HG03442 (cell line): ENCODE measurements at regions not wholly inside any gene's neighbourhood (a gene's known extent, or its start where the extent isn't known, plus 50 kb on each side); places are given as distances from the start of the nearest gene placed in this dataset.
"Not testable (repeated sequence)": the region's sequence is repeated elsewhere in the genome, so short reads cannot be mapped to it uniquely, and the experiment has no call there.

ENCODE experiments used
- ATAC-seq: cut with Tn5 transposase; IDR thresholded peaks from one replicate; pipeline ENCODE4 v1.9.1; 2021; ENCODE audit warnings: mild to moderate bottlenecking, moderate library complexity; ENCODE audit not compliant: unreplicated experiment

DNA sequence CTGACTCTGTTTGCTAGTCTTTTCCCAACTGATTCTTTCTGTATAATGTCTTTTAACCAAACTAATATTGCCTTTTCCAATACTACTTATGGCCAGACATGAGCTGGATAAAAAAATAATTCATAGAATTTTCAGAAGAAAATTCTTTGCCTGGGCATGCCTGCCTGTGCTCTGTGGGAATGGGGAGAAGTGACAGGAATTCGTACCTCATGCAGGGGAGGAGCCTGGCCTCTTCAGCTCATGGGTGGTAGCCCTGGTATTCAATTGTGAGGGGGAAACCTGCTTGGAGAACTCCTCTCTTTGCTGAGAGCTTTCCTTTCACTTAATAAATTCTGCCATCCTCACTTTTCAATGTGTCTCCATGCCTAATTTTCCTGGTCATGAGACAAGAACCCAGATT lies 928.8 kb downstream of the FAM181B start:
- ATAC-seq, result no peak

DNA sequence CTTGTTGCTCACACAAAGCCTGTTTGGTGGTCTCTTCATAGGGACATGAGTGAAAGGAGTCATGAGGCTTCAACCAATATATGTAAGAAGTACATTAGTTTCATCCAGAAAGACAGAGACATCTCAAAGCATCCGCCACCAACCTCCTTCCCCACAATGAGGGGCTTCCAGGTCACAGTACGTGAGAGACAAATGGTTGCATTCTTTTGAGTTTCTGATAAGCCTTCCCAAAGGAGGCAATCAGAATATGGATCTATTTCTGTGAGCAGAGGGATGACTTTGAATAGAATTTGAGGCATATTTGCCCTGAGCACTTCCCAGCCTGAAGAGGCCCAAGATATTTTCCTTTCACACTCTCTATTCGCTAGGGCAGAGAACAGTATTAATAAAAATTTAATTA lies 931.1 kb downstream of the FAM181B start:
- no peak for ATAC-seq

DNA sequence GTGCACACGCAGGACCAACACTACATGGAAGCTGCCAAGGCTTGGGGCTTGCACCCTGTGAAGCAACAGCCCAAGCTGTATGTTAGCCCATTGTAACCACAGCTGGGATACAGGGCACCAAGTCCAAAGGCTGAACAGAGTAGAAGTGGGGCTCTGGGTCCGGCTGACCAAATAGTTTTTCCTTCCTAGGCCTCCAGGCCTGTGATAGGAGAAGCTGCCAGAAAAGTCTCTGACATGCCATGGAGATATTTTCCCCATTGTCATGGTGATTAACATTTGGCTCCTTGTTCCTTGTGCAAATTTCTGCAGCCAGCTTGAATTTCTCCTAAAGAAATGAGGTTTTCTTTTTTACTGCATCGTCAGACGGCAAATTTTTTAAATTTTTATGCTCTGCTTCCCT lies 941.2 kb downstream of the FAM181B start:
- ATAC-seq, result no peak

DNA sequence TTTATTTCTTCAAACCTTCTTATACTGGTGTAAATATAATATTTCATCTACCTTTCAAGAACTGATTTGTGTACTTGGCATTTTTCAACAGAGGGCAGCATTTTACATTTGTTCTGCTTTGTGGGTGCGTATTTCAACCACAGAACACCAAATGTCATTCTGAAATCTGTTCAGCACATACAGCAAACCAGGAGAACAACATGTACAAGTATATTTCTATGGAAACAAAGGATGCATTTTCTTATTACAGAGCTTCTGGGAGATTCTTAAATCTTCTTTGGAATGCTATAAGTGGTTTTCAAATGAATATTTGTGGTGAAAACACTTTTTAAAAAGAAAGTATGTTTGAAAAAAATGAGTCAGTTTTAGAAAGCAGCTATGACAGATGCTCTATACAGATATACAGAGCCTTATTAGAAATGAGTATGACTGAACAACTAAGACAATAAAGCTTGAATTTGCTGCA lies 946.0 kb downstream of the FAM181B start:
- peak; percentile 66 for ATAC-seq

DNA sequence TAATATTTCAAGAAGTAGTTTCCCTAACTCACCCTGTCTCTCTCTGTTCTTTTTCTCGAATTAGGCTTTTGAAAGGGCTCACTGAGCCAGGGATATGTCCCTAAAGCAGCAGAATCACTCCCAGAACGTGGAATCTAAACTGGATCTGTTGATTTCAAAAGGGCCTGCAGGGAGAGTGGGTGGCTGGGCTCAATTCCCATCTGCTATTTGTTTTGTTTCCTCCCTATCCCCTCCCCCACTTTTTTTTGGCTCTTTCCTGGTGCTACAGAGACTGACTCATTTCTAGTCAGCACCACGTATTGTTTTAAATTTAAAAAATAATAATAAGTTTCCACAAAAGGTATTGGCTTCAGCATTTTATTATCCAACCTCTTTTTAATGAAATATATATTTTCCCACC lies 961.5 kb downstream of the FAM181B start:
- ATAC-seq, result no peak

DNA sequence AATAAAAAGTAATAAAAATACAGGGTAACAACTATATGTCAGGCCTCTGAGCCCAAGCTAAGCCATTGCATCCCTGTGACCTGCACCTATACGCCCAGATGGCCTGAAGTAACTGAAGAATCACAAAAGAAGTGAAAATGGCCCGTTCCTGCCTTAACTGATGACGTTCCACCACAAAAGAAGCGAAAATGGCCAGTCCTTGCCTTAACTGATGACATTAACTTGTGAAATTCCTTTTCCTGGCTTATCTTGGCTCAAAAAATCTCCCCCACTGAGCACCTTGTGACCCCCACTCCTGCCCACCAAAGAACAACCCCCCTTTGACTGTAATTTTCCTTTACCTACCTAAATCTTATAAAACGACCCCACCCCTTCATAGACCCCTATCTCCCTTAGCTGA lies 963.8 kb downstream of the FAM181B start:
- not testable (repeated sequence) for ATAC-seq

DNA sequence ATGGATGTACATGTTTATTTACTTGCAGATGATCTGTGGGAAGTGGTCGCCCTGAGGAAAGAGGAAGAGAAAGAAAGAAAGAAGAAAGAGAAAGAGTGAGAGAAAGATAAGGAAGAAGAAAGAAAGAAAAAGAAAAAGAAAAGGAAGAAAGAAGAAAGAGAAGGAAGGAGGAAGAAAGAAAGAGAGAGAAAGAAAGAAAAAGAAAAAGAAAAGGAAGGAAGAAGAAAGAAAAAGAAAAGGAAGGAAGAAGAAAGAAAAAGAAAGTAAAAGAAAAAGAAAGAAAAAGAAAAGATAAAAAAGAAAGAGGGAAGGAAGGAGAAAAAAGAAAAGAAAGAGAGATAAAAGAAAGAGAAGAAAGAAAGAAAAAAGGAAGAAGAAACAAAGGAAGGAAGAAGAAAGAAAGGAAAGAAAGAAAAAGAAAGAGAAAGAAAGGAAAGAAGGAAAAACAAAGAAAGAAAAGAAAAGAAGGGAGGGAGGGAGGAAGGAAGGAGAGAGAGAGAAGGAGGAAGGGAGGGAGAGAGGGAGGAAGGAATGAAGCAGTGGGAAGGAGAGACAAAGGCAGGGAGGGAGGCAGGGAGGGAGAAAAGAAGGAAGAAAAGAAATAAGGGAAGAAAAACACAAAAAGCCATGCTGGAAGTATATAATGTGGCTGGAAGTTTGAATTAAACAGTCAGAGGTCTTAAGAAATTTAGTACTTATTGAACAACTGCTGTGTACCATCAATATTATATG lies 976.6 kb downstream of the FAM181B start:
- no peak for ATAC-seq

DNA sequence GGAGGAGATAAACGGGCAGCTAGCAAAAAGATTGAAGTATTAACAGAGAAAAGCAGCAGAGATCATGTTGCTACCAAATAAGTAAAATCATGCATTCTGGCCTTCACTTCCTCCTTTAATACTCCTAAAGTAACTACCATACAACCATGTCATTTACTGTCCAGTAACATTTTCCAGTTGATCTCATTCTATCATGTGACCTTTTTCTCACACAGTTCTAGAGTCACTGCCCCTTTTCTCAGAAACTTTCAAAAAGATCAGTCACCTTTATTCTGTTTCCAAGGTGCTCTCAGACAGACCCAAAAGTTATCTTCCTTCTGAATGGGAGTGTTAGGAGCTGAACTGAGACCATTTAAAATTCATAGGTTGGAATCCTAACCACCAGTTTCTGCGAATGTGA lies 984.4 kb downstream of the FAM181B start:
- ATAC-seq, result no peak

DNA sequence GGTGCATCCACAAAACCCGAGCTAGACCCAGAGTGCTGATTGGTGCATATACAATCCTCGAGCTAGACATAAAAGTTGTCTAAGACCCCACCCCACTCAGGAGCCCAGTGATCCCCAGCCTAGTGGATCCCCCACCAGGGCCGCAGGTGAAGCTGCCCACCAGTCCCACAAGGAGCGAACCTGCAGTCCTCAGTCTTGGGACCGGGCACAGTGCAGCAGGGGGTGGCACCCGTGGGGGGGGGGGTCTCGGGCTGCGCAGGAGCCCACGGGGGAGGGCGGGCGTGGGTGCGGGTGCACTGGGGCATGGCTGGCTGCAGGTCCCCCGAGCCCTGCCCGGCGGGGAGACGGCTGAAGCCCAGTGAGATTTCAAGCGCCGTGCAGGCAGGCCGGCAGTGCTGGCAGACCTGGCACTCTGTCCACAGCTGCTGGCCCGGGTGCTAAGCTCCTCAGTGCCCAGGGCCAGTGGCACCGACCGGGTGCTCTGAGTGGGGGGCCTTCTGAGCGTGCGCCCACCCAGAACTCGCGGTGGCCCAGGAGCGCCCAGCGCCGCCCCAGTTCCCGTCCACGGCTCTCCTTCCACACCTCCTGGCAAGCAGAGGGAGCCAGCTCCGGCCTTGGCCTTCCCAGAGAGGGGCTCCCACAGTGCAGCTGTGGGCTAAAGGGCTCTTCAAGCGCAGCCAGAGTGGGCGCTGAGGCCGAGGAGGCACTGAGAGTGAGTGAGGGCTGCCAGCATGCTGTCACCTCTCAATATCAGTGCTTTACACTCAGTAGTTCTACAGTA lies 989.1 kb downstream of the FAM181B start:
- ATAC-seq, result no peak

DNA sequence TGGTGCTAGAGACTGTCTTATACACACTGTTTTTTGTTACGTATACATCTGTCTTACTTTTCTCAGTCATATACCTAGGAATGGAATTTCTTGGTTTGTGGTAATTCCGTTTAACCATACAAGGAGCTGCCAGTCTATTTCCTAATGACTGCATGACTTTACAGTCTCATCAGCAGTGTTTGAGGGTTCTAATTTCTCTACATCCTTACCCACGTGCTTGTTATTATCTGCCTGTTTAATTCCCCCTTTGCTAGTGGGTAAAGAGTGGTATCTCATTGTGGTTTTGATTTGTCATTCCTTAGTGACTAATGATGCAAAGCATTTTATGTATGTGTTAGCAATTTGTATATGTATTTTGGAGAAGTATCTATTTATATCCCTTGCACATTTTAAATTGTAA lies 1008.0 kb downstream of the FAM181B start:
- ATAC-seq, result no peak

DNA sequence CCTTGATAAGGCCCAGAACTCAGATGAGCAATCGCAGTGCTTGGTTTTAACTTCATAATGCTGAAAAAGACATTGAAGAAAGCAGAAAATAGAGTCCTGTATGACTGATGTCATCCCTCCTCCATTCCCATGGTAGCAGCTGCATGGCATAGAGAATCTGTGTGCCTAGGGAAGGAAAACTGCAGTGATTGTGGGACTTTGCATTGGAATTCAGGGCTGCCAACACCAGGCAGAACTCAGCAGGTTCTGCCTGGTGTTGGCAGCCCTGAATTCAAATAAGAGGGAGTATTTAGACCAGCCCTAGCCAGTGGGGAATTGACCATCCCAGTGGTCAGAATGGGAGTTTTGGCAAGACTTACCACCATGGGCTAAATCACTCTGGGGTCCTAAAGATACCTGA lies 1016.0 kb downstream of the FAM181B start:
- ATAC-seq, result no peak

DNA sequence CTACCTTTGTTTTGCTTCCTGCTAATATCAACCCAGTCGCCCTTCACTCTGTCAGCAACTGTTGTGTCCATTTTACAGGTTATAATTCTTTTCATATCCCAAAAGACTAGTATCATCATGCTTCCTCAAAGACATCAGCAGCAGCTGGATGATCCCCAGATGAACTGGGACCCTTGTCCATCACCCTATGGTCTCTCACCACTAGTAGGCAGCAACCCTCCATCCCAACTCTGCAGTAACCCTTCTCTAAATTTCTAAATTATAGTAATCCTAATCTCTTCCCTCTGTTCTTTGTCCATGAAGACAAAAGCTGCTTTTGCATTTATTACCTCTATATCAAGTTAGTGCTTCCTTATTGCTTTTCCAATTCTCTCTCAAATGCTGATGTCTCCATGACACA lies 1025.8 kb downstream of the FAM181B start:
- peak; percentile 38 for ATAC-seq

DNA sequence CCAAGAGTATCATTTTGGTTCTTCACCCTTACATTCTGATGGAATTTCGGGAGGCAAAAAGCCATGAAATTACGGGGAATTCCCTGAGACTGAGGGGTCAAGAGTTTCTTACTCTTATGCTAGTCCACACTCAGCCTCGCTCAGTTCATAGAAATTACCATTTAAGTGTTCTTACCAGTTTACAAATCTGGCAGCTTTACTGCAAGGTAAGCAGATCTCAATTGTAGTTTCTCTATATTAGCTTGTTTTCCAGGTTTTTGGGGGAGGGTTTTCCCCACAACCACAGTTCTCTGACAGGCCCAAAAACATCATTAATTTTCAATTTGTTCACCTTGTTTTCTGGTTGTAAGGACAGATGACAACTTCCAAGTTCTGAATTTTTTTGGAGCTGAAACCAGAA lies 1028.4 kb downstream of the FAM181B start:
- ATAC-seq, result no peak

DNA sequence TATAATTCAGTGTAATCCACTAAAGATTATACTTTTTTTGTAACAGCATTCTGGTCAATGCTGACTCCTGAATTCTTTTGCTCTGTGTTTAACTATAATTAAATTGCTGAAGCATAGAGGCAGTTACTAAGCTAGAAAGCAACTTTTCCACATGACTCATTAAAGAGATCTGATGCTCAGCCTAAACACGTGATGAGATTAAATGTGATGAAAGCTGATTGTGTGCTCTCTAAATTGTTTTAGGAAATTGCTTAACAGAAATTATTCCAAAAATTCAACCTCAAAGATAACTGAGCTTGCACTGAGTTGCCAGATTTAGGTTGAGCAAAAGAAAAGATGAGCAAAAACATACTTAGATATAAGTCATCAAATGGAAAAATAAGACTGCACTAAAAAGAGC lies 1033.6 kb downstream of the FAM181B start:
- ATAC-seq, result no peak

DNA sequence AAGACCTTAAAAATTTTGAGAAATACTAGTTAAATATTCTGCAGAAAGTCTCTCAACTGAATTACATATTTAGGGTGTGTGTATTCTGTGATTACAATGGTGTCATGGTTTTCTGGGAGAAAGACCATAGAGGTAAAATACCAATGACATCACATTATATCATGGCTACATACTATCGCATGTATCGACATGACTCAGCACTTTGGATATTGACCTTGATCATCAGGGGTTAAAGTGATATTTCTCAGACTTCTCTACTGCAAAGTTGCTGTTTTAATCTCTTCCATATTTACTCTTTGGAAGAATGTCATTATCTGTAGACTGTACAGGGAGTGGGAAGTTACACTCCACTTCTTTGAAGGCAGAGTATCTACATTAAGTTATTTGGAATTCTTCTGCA lies 1046.6 kb downstream of the FAM181B start:
- no peak for ATAC-seq

DNA sequence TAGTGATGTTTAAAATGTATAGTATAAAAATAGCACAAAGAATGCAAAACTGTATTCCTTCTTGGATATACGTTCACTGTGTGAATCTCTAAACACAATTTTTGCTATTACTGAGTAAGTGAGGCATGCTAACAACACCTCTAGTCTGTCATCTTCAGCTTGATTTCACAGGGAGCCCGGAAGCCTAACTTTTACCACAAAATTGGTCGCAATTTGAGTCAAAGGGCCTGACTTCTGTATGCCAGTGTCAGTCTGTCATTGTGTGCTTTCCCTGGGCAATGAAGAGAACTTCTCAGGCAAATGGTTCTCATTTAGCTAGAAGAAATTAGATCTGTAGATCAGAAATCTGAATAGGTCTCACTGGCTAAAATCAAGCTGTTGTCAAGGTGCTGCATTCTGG lies 1059.5 kb downstream of the FAM181B start:
- peak; percentile 93 for ATAC-seq

DNA sequence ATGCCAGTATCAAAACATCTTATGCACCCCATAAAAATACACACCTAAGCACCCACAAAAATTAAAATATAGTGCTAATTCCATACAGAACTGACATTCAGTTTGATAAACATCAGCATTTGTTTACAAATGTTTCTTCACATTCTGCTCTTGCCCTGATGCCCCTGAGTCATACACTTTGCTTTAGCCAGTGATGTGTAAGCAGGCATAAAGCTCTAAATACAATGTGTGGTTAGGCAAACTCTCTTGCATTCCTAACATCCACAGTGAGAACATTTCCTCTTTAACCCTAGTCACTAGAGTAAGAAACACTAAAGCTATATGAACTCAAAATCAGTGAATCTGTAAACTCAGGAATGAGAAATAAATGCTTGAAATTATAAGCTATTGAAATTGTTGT lies 1060.7 kb downstream of the FAM181B start:
- ATAC-seq, result no peak

DNA sequence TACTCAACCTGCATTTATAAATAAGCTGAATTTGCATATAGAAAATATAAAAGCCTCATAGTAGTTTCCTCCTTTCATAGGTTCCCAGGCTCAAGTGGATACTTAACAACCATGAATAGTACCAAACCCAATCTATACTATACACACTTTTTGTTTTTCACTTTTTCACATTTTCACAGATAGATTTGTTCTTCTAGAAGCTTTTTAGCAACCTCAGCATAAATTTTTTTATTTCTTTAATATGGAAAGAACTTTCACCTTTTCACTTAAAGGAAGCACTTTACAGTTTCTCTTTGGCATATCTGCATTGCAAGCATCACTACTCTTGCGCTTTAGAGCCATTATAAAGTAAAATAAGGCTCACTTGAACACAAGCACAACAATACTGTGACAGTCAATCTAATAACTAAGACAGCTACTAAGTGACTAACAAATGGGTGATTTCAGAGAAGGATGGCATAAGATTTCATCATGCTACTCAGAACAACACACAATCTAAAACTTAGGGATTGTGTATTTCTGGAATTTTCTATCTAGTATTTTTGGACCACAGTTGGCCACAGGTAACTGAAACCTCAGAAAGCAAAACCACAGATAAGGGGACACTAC lies 1063.6 kb downstream of the FAM181B start:
- no peak for ATAC-seq

DNA sequence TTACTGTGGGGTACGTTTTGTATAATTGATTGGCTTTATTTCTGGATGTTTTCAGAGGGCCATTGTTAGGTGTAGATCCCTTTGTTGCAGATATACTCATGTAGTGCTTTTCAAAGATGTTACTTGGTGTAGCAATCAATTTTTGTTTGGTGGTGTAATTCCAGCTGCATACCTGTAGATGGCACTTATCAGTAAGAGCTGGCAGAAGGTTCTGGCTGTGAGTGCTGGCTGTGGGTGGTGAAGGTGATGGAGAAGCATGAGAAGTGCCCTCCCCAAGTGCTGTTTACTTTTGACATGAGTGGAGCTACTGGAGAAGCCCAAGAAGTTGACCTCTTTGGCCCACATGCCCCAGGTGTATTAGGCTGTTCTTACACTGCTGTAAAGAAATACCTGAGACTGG lies 1074.9 kb downstream of the FAM181B start:
- ATAC-seq, result peak; percentile 95

DNA sequence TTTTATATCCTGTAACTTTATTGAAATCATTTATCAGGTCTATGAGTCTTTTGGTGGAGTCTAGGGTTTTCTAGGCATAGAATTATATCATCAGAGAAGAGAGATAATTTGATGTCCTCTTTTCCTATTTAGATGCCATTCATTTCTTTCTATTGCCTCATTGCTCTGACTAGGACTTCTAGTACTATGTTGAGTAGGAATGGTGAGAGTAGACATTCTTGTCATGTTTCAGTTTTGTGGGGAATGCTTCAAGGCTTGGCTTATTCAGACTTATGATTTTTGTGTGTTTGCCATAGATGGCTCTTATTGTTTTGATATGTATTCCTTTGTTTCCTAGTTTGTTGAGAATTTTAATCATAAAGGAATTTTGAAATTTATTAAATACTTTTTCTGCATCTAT lies 1078.3 kb downstream of the FAM181B start:
- no peak for ATAC-seq

DNA sequence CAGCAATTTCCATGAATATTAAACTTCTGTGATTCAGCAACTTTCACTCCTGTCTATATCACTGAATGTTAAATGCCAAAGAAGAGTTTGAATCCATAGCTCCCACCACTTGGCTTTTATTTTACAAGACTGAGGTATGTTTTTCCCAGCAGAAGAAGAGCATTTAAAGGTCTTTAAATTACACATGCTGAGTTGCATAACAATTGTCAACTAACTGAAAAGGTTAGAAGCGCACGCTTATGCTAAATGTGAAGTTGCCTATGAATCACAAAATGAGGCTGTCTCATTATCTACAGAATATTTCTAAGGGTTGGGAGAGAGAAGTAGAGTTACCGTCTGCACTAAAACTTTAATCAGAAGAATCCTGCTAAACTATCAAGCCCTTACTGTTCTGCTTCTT lies 1086.3 kb downstream of the FAM181B start:
- no peak for ATAC-seq

DNA sequence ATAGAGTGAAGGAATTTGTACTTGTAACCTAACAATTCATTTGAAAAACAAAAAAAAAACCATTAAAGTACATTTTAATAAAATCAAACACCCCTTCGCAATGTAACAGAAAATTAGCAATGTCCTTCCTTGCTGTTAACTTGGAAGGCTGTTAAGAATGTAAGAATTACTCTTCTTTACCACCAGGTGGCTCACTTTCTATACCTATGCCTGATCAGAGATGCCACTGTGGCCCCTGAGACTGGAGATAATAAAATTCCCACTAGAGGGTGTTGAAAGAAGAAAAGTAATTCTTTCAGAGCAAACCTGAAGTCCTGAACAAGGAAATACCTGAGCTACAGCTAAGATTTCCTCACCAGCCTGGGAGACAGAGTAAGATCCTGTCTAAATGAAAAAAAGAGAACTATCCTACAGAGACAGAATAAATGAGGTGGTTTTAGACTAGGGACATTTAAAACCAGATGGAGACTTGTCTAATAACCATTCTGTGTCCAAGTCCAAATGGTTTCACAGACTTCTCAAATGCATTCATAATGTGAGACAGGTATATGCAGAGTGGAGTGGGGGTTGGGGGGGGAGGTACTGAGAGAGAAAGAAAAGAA lies 1089.3 kb downstream of the FAM181B start:
- peak; percentile 94 for ATAC-seq
